ENCODE measurements at regions not wholly inside any gene's neighbourhood (a gene's known extent, or its start where the extent isn't known, plus 50 kb on each side); places are given as distances from the start of the nearest gene placed in this dataset.

GRCh38 chrX:138484451-138484850 is 227.1 kb downstream of the FGF13 start:
- no peak overlapping the region for H3K27ac Mint-ChIP-seq
- ChIA-PET CTCF (no interaction called here), POLR2A (no interaction called here)
- Histone ChIP-seq H3K27ac (ENCODE audit: low read depth, low read length) (no peak overlapping the region), H3K36me3 (ENCODE audit: control insufficient read depth in 2 of 3, insufficient read depth in 3 of 3, low read length in 3 of 3) (no peaks in the 10 kb centered on the region), H3K4me3 (ENCODE audit: low read length) (no peak overlapping the region), H3K27me3 (ENCODE audit: control insufficient read depth in 2 of 2, insufficient read depth in 2 of 2, low read length in 2 of 2) (no peaks in the 10 kb centered on the region), H3K9me3 (ENCODE audit: control insufficient read depth in 2 of 3, low read length in 3 of 3) (no peaks in the 10 kb centered on the region), H3K4me1 (ENCODE audit: control insufficient read depth in 2 of 2, insufficient read depth in 2 of 2, low read length in 2 of 2) (no peaks in the 10 kb centered on the region)
- H3K27me3 Mint-ChIP-seq: no peaks in the 10 kb centered on the region
- no peak for DNase-seq
- no peak for ATAC-seq
- no peaks in the 10 kb centered on the region for H3K36me3 Mint-ChIP-seq
- peaks cover 0 to 4% (median 0%) of the 10 kb centered on the region in 11 donors for H3K9me3 Mint-ChIP-seq
- H3K4me3 Mint-ChIP-seq: no peak overlapping the region
- H3K4me1 Mint-ChIP-seq: no peaks in the 10 kb centered on the region
- intact Hi-C loops (cut with micrococcal nuclease): no loop called here

DNA sequence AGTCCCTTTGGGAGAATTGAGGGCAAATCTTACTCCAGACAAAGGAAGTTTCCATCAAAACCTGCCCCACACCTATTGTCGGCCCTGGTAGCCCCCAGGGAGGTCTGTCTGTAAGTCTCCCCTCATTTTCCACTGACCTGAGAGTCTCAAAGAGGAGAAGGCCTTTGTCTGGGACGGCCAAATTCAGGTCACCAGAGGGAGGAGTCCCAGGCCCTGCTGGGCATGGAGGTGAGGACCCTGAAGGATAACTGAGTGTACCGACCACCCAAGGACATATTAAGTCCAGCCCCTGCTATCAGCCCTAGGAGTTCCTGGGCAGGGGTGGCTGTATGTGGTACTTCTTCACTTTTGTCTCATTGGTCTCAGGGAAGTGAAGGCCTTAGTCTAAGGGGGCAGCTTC is 229.9 kb downstream of the FGF13 start:
- ChIA-PET CTCF (no interaction called here), POLR2A (no interaction called here)
- Mint-ChIP-seq H3K27me3 (no peaks in the 10 kb centered on the region), H3K36me3 (no peaks in the 10 kb centered on the region), H3K9me3 (peaks cover 0 to 4% (median 0%) of the 10 kb centered on the region in 11 donors), H3K4me1 (no peaks in the 10 kb centered on the region), H3K27ac (no peak overlapping the region), H3K4me3 (no peak overlapping the region)
- Histone ChIP-seq H3K4me1 (ENCODE audit: control insufficient read depth in 2 of 2, insufficient read depth in 2 of 2, low read length in 2 of 2) (no peaks in the 10 kb centered on the region), H3K4me3 (ENCODE audit: low read length) (no peak overlapping the region), H3K27me3 (ENCODE audit: control insufficient read depth in 2 of 2, insufficient read depth in 2 of 2, low read length in 2 of 2) (no peaks in the 10 kb centered on the region), H3K9me3 (ENCODE audit: control insufficient read depth in 2 of 3, low read length in 3 of 3) (no peaks in the 10 kb centered on the region), H3K36me3 (ENCODE audit: control insufficient read depth in 2 of 3, insufficient read depth in 3 of 3, low read length in 3 of 3) (no peaks in the 10 kb centered on the region), H3K27ac (ENCODE audit: low read depth, low read length) (no peak overlapping the region)
- no peak for ATAC-seq
- DNase-seq: no peak
- intact Hi-C loops (cut with micrococcal nuclease): no loop called here

GRCh38 chrX:138463476-138463875 is 248.0 kb downstream of the FGF13 start:
- DNase-seq: no peak
- Histone ChIP-seq H3K4me3 (ENCODE audit: low read length) (no peak overlapping the region), H3K27ac (ENCODE audit: low read depth, low read length) (no peak overlapping the region), H3K4me1 (ENCODE audit: control insufficient read depth in 2 of 2, insufficient read depth in 2 of 2, low read length in 2 of 2) (no peaks in the 10 kb centered on the region), H3K27me3 (ENCODE audit: control insufficient read depth in 2 of 2, insufficient read depth in 2 of 2, low read length in 2 of 2) (no peaks in the 10 kb centered on the region), H3K36me3 (ENCODE audit: control insufficient read depth in 2 of 3, insufficient read depth in 3 of 3, low read length in 3 of 3) (no peaks in the 10 kb centered on the region), H3K9me3 (ENCODE audit: control insufficient read depth in 2 of 3, low read length in 3 of 3) (no peaks in the 10 kb centered on the region)
- Mint-ChIP-seq H3K9me3 (peaks cover 0 to 7% (median under 1%) of the 10 kb centered on the region in 11 donors), H3K27ac (no peak overlapping the region), H3K36me3 (no peaks in the 10 kb centered on the region), H3K27me3 (no peaks in the 10 kb centered on the region), H3K4me3 (no peak overlapping the region), H3K4me1 (no peaks in the 10 kb centered on the region)
- ATAC-seq: no peak
- ChIA-PET CTCF (no interaction called here), POLR2A (no interaction called here)
- intact Hi-C loops (cut with micrococcal nuclease): no loop called here

Data from naive thymus-derived CD4-positive, alpha-beta T cell (primary cell).